ENCODE measurements at regions not wholly inside any gene's neighbourhood (a gene's known extent, or its start where the extent isn't known, plus 50 kb on each side); places are given as distances from the start of the nearest gene placed in this dataset.

DNA sequence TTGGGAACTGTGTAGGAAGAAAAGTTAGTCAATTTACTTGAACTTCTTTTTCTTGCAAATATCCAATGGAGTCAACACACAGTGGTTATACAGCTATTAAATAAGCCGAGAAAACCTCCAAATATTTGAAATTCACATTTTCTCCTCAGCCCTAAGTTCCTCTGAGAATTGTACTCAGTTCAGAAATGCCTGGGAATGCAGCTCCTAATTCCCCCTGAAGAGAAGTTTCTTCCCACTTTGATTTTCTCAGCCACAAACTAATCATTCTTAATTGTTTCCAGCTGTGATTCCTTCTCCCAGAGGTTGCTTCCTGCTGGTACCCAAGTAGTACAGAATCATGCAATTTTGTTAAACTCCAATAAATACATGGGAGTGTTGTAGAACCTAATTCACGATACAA lies 246.1 kb upstream of the MIR17HG start:
- TF ChIP-seq CTCF (IDR thresholded peaks at IDR 0.05 in 2 of 3, conservative IDR thresholded peaks at IDR 0.05 in 1 of 3; ENCODE audit: borderline replicate concordance in 1 of 3, insufficient read depth in 1 of 3, low read depth in 2 of 3, low read length in 2 of 3) = no peak
- TF ChIP-seq, protein P1, sequence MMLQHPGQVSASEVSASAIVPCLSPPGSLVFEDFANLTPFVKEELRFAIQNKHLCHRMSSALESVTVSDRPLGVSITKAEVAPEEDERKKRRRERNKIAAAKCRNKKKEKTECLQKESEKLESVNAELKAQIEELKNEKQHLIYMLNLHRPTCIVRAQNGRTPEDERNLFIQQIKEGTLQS (IDR thresholded peaks at IDR 0.05) = no peak
- TF ChIP-seq SP1 (IDR thresholded peaks at IDR 0.05; ENCODE audit: low read depth) = no peak
- TF ChIP-seq POLR2A (IDR thresholded peaks at IDR 0.05; ENCODE audit: borderline replicate concordance, extremely low read depth, insufficient read depth, insufficient read length) = no peak
- TF ChIP-seq, protein P2, sequence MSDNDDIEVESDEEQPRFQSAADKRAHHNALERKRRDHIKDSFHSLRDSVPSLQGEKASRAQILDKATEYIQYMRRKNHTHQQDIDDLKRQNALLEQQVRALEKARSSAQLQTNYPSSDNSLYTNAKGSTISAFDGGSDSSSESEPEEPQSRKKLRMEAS (IDR thresholded peaks at IDR 0.05) = no peak

All from HCT116 (cell line).